ENCODE measurements at regions not wholly inside any gene's neighbourhood (a gene's known extent, or its start where the extent isn't known, plus 50 kb on each side); places are given as distances from the start of the nearest gene placed in this dataset.

DNA sequence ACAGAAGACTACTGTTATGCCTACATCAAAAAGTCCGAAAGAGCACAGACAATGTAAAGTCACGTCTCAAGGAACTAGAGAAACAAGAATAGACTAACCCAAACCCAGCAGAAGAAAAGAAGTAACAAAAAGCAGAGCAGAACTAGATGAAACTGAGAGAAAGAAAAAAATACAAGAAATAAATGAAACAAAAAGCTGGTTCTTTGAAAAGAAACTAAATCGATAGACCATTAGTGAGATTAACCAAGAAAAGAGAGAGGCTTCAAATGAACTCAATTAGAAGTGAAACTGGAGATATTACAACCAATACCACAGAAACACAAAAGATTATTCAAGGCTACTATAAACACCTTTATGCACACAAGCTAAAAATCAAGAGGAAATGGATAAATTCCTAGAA, 271.8 kb downstream of the MBD2 start:
- H3K4me3 ChIP-seq: no peak overlapping the region
- no peak overlapping the region for H3K27ac ChIP-seq
- TF ChIP-seq, protein P1, sequence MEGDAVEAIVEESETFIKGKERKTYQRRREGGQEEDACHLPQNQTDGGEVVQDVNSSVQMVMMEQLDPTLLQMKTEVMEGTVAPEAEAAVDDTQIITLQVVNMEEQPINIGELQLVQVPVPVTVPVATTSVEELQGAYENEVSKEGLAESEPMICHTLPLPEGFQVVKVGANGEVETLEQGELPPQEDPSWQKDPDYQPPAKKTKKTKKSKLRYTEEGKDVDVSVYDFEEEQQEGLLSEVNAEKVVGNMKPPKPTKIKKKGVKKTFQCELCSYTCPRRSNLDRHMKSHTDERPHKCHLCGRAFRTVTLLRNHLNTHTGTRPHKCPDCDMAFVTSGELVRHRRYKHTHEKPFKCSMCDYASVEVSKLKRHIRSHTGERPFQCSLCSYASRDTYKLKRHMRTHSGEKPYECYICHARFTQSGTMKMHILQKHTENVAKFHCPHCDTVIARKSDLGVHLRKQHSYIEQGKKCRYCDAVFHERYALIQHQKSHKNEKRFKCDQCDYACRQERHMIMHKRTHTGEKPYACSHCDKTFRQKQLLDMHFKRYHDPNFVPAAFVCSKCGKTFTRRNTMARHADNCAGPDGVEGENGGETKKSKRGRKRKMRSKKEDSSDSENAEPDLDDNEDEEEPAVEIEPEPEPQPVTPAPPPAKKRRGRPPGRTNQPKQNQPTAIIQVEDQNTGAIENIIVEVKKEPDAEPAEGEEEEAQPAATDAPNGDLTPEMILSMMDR (IDR thresholded peaks at IDR 0.05): no peak
- no peaks in the 10 kb centered on the region for H3K36me3 ChIP-seq
- H3K27me3 ChIP-seq: no peaks in the 10 kb centered on the region
- H3K9me3 ChIP-seq: no peaks in the 10 kb centered on the region
- no peak for DNase-seq (ENCODE audit: low spot score)
- no peaks in the 10 kb centered on the region for H3K4me1 ChIP-seq

- no peaks in the 10 kb centered on the region for H3K36me3 ChIP-seq
- TF ChIP-seq, protein P1 (IDR thresholded peaks at IDR 0.05): no peak
- no peak overlapping the region for H3K4me3 ChIP-seq
Observed at GRCh38 chr18:53950545-53950944, 273.9 kb downstream of the MBD2 start.

DNA sequence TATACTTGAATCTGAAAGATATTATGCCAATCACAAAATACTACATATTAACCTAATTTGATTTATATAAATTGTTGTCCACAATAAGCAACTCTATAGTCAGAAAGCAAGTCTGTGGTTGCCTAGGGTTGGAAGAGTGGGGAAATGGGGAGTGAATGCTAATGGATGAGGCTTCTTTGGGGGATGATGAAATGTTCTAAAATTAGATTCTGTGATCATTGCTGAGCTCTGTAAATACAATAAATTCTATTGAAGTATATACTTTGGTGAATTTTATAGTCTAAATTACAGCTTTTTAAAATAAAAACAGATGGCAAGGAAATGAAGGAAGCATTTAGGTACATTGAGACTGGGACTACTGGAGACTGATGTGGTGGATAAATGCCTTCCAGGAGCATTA, 275.5 kb downstream of the MBD2 start:
- no peak for DNase-seq (ENCODE audit: low spot score)
- TF ChIP-seq, protein P1 (IDR thresholded peaks at IDR 0.05): no peak
- no peak overlapping the region for H3K27ac ChIP-seq
- no peaks in the 10 kb centered on the region for H3K9me3 ChIP-seq
- no peaks in the 10 kb centered on the region for H3K27me3 ChIP-seq
- H3K36me3 ChIP-seq: no peaks in the 10 kb centered on the region
- no peaks in the 10 kb centered on the region for H3K4me1 ChIP-seq
- H3K4me3 ChIP-seq: no peak overlapping the region

More at GRCh38 chr18:53950545-53950944, 273.9 kb downstream of the MBD2 start:
- no peak overlapping the region for H3K27ac ChIP-seq
- no peaks in the 10 kb centered on the region for H3K9me3 ChIP-seq
- no peaks in the 10 kb centered on the region for H3K4me1 ChIP-seq
- no peak for DNase-seq (ENCODE audit: low spot score)
- no peaks in the 10 kb centered on the region for H3K27me3 ChIP-seq

GRCh38 chr18:53947092-53947640, 277.3 kb downstream of the MBD2 start:
- TF ChIP-seq, protein P1 (IDR thresholded peaks at IDR 0.05): no peak
- Histone ChIP-seq H3K27ac (no peak overlapping the region), H3K9me3 (no peaks in the 10 kb centered on the region), H3K36me3 (no peaks in the 10 kb centered on the region), H3K4me3 (no peak overlapping the region), H3K27me3 (no peaks in the 10 kb centered on the region), H3K4me1 (no peaks in the 10 kb centered on the region)
- DNase-seq (ENCODE audit: low spot score): no peak

GRCh38 chr18:53946594-53946993, 277.9 kb downstream of the MBD2 start:
- Histone ChIP-seq H3K4me3 (no peak overlapping the region), H3K27me3 (no peaks in the 10 kb centered on the region), H3K27ac (no peak overlapping the region), H3K9me3 (no peaks in the 10 kb centered on the region), H3K4me1 (no peaks in the 10 kb centered on the region), H3K36me3 (no peaks in the 10 kb centered on the region)
- DNase-seq (ENCODE audit: low spot score): no peak
- TF ChIP-seq, protein P1 (IDR thresholded peaks at IDR 0.05): no peak

GRCh38 chr18:53944721-53945120, 279.7 kb downstream of the MBD2 start:
- TF ChIP-seq, protein P1 (IDR thresholded peaks at IDR 0.05): no peak
- H3K4me1 ChIP-seq: no peaks in the 10 kb centered on the region
- no peaks in the 10 kb centered on the region for H3K9me3 ChIP-seq
- H3K27ac ChIP-seq: no peak overlapping the region
- no peak for DNase-seq (ENCODE audit: low spot score)
- no peaks in the 10 kb centered on the region for H3K27me3 ChIP-seq
- H3K36me3 ChIP-seq: no peaks in the 10 kb centered on the region
- no peak overlapping the region for H3K4me3 ChIP-seq
